ENCODE measurements at regions not wholly inside any gene's neighbourhood (a gene's known extent, or its start where the extent isn't known, plus 50 kb on each side); places are given as distances from the start of the nearest gene placed in this dataset.

- DNase-seq = no peak
Observed at GRCh38 chr13:88103824-88104223, 432.7 kb downstream of the SLITRK5 start.

- DNase-seq = no peak
Observed at GRCh38 chr13:88104576-88104975, 433.4 kb downstream of the SLITRK5 start.

- DNase-seq = no peak
Observed at GRCh38 chr13:88107570-88107969, 436.4 kb downstream of the SLITRK5 start.

DNA sequence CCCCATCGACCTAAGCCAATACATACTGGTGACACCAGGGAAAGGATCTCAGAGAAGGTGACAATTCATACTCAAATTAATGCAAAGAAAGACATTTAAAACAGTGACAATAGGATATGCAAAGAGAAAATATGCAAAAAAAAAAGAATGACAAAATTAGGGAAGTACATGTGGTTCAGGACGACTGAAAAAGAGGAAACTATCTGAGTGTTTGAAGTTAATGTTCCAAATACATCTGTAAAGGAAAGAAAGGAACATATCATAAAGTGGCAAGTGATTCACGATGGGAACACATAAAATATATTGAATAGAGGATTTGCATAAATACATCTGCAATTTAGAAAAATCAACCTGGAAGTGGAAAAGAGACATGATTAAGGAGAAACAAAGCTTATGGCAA lies 441.4 kb downstream of the SLITRK5 start:
- DNase-seq = no peak

DNA sequence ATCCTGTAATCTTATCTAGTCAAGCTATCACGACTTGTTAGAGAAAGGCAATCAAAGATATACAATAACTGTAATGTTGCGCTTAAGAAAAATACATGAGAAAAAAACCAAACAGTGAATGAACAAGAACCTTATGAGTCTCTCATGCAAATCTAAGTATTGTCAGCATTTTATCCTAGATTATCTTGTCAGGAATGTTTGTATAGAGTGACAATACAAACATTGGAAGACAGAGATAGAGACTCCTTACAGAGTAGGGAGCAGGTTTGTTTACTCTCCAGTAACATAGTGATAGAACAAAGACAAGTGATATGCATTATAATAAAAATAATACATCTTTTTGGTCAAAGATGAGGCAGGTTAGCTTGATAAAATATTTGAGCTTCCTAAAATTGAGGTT lies 444.8 kb downstream of the SLITRK5 start:
- no peak for DNase-seq

- DNase-seq = no peak
Observed at GRCh38 chr13:88118952-88119351, 447.8 kb downstream of the SLITRK5 start.

- DNase-seq = no peak
Observed at GRCh38 chr13:88124142-88124541, 453.0 kb downstream of the SLITRK5 start.

- no peak for DNase-seq
Observed at GRCh38 chr13:88125055-88125454, 453.9 kb downstream of the SLITRK5 start.

GRCh38 chr13:88136098-88136790 lies 465.1 kb downstream of the SLITRK5 start:
- no peak for DNase-seq

DNA sequence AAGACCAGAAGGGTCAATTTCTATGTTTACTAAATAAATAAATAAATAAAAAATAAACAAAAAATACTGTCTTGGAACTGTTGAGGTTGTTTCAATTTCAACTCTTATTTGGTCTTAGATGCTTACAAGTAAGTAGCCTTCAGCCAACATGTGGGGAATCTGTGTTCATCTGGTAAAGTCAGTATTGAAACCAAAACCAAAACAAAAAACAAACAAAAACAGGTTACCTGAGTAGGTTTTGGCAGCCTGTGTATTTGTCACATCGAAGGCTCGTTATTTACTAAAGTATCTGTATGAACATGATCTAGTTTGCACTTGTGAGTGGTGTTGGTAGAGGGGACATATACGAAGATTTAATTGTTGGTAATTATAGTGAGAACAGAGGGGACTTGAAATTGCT lies 471.5 kb downstream of the SLITRK5 start:
- no peak for DNase-seq

DNA sequence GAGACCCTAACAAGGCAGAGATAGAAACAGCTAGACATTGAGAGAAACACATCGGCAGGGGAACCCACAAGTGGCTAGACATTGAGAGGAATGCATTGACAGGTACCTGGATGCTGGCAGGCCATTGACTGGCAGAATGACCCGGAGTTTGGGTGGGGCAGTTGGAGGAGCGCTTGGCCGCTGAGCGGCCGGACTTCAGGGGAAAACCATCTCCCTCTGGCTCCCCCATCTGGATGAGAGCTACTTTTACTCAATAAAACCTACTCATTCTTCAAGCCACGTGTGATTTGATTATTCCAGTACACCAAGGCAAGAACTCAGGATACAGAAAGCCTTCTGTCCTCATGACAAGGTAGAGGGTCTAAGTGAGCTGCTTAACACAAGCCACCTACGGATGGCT lies 473.4 kb downstream of the SLITRK5 start:
- DNase-seq = no peak

DNA sequence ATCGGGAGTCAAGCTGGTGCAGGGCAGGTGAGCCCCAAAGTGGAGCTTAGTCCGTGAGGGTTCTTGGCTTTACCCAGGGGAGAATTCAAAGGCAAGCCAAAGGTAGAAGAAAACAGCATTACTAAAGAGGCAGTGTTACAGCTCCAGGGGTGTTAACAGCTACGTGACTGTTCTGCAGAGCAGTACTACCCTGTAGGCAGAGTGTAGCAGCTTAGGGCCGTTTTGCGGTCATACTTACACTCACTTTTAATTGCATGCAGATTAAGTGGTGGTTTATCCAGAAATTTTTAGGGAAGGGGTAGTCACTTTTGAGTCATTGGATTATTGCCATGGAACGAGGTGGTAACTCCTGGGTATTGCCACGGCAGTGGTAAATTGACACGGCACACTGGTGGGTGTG lies 482.2 kb downstream of the SLITRK5 start:
- DNase-seq = no peak

GRCh38 chr13:88154001-88154400 lies 482.8 kb downstream of the SLITRK5 start:
- DNase-seq = no peak

- DNase-seq = no peak
Observed at GRCh38 chr13:88162076-88162702, 491.0 kb downstream of the SLITRK5 start.

DNA sequence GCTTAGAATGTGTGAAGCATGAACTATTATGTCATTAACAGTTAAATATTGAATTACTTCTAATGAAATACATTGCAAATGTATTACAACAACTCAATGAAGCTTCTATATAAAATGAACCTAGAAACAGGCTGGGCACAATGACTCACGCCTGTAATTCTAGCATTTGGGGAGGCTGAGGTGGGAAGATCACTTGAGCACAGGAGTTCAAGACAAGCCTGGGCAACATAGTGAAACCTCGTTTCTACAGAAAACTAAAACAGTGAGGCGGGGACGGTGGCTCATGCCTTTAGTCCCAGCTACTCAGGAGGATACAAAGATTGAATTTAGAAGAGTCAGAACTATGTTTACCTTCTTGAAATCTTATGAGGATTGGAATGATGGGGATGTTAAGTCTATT lies 505.1 kb downstream of the SLITRK5 start:
- DNase-seq = no peak

GRCh38 chr13:88183440-88183839 lies 512.3 kb downstream of the SLITRK5 start:
- DNase-seq = no peak

- DNase-seq = no peak
Observed at GRCh38 chr13:88188986-88189385, 517.8 kb downstream of the SLITRK5 start.

- no peak for DNase-seq
Observed at GRCh38 chr13:88189728-88190127, 518.6 kb downstream of the SLITRK5 start.

- DNase-seq = no peak
Observed at GRCh38 chr13:88196106-88196505, 524.9 kb downstream of the SLITRK5 start.

DNA sequence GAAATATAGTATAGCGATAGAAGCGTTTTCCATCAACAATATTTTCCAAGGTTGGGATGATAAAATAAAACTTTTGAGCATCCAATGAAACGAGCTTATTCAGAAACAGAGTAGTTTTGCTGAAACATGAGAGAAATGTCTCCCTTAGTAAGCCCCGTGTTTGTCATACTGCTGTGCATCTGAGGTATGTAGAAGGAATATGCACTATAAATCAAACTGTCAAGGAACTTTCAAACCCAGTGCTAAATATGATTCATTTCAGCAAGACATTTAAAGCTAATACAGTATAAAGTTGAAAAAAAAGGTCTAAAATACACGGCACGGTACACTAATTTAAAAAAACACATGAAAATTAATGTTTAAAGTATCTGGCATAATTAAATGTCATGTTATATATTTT lies 546.2 kb downstream of the SLITRK5 start:
- DNase-seq = no peak

GRCh38 chr13:88217883-88218282 lies 546.7 kb downstream of the SLITRK5 start:
- DNase-seq = no peak

DNA sequence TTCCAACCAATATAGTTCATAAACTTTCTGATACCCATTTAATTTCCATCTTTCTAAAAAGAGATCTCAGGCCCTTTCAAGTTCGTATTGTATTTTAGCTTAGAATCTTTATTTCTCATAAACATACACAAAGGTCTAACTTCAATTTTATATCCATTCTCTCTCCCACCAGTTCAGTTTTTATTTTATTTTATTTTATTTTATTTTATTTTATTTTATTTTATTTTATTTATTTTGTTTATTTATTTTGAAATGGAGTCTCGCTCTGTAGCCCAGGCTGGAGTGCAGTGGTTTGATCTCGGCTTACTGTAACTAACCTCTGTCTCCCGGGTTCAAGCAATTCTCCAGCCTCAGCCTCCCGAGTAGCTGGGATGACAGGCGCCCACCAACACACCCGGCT lies 552.8 kb downstream of the SLITRK5 start:
- DNase-seq = no peak

- no peak for DNase-seq
Observed at GRCh38 chr13:88235441-88235840, 564.3 kb downstream of the SLITRK5 start.

GRCh38 chr13:88246239-88246638 lies 575.1 kb downstream of the SLITRK5 start:
- DNase-seq = peak; percentile 29

DNA sequence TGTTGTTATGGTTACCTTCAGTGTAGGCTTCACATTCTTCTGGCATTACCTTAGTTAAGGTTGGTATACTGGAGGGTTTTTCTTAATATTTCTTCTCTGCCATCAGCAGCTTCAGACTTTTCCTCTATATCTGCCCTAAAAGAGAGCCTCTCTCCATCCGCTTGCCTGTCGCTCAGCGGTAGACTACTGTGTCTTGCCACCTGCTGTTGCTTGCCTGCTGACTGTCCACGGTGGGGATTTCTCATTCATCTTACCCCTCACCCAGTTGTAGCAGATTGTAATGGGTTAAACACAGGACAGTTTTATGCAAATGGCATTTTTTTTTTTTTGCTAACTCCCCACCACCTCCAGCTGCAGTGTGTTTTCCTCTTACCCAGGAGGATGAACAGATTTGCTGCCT lies 577.2 kb downstream of the SLITRK5 start:
- no peak for DNase-seq

Measured in NCI-H1417 treated with DMSO at 0.1 percent for 48 hours (cell line).